ENCODE measurements at regions not wholly inside any gene's neighbourhood (a gene's known extent, or its start where the extent isn't known, plus 50 kb on each side); places are given as distances from the start of the nearest gene placed in this dataset.

- ChIA-PET POLR2A (no interaction called here), CTCF (no interaction called here)
- TF ChIP-seq CTCF (IDR thresholded peaks at IDR 0.05), result no peak
- Mint-ChIP-seq H3K4me1 (ENCODE audit: low read depth) (no peaks in the 10 kb centered on the region), H3K36me3 (ENCODE audit: low read depth) (no peaks in the 10 kb centered on the region), H3K9me3 (peaks cover 6% of the 10 kb centered on the region), H3K27me3 (no peaks in the 10 kb centered on the region), H3K27ac (no peak overlapping the region), H3K4me3 (no peak overlapping the region)
- ATAC-seq (no peak), DNase-seq (no peak)
- intact Hi-C loops (cut with micrococcal nuclease), result no loop called here
These were observed 268.0 kb downstream of the TGFB2 start for GRCh38 chr1:218613105-218613504.

- peaks cover 1% of the 10 kb centered on the region for H3K9me3 Mint-ChIP-seq
- intact Hi-C loops (cut with micrococcal nuclease), result no loop called here
- CTCF ChIA-PET, result no interaction called here
- ATAC-seq, result no peak
- no peak for TF ChIP-seq CTCF (IDR thresholded peaks at IDR 0.05)
- H3K4me1 Mint-ChIP-seq (ENCODE audit: low read depth), result no peaks in the 10 kb centered on the region
- POLR2A ChIA-PET, result no interaction called here
- no peak overlapping the region for H3K4me3 Mint-ChIP-seq
- no peaks in the 10 kb centered on the region for H3K36me3 Mint-ChIP-seq (ENCODE audit: low read depth)
- no peak overlapping the region for H3K27ac Mint-ChIP-seq
- no peak for DNase-seq
- no peaks in the 10 kb centered on the region for H3K27me3 Mint-ChIP-seq
These were observed 268.9 kb downstream of the TGFB2 start for GRCh38 chr1:218614031-218614430.

- H3K9me3 Mint-ChIP-seq, result peaks cover 1% of the 10 kb centered on the region
- H3K27ac Mint-ChIP-seq, result no peak overlapping the region
- intact Hi-C loops (cut with micrococcal nuclease), result no loop called here
- ATAC-seq (no peak), DNase-seq (no peak)
- H3K4me1 Mint-ChIP-seq (ENCODE audit: low read depth), result no peaks in the 10 kb centered on the region
- ChIA-PET CTCF (no interaction called here), POLR2A (no interaction called here)
- no peaks in the 10 kb centered on the region for H3K27me3 Mint-ChIP-seq
- TF ChIP-seq CTCF (IDR thresholded peaks at IDR 0.05), result no peak
- H3K36me3 Mint-ChIP-seq (ENCODE audit: low read depth), result no peaks in the 10 kb centered on the region
- H3K4me3 Mint-ChIP-seq, result no peak overlapping the region
These were observed 271.5 kb downstream of the TGFB2 start for GRCh38 chr1:218616681-218617080.

- H3K4me3 Mint-ChIP-seq, result no peak overlapping the region
- no peaks in the 10 kb centered on the region for H3K4me1 Mint-ChIP-seq (ENCODE audit: low read depth)
- TF ChIP-seq CTCF (IDR thresholded peaks at IDR 0.05), result no peak
- POLR2A ChIA-PET, result no interaction called here
- no peak overlapping the region for H3K27ac Mint-ChIP-seq
- intact Hi-C loops (cut with micrococcal nuclease), result no loop called here
- CTCF ChIA-PET, result no interaction called here
- H3K36me3 Mint-ChIP-seq (ENCODE audit: low read depth), result no peaks in the 10 kb centered on the region
- DNase-seq (no peak), ATAC-seq (no peak)
- no peaks in the 10 kb centered on the region for H3K27me3 Mint-ChIP-seq
- no peaks in the 10 kb centered on the region for H3K9me3 Mint-ChIP-seq
These were observed 272.9 kb downstream of the TGFB2 start for GRCh38 chr1:218617986-218618385.

- POLR2A ChIA-PET, result no interaction called here
- Mint-ChIP-seq H3K36me3 (ENCODE audit: low read depth) (no peaks in the 10 kb centered on the region), H3K9me3 (peaks cover 1% of the 10 kb centered on the region), H3K4me1 (ENCODE audit: low read depth) (no peaks in the 10 kb centered on the region), H3K4me3 (no peak overlapping the region), H3K27ac (no peak overlapping the region), H3K27me3 (no peaks in the 10 kb centered on the region)
- DNase-seq (no peak), ATAC-seq (no peak)
- intact Hi-C loops (cut with micrococcal nuclease), result no loop called here
- TF ChIP-seq CTCF (IDR thresholded peaks at IDR 0.05), result no peak
- CTCF ChIA-PET, result no interaction called here
These were observed 275.8 kb downstream of the TGFB2 start for GRCh38 chr1:218620956-218621355.

Measured in activated CD8-positive, alpha-beta T cell treated with anti-CD3 and anti-CD28 coated beads for 36 hours (primary cell).